ENCODE measurements at regions not wholly inside any gene's neighbourhood (a gene's known extent, or its start where the extent isn't known, plus 50 kb on each side); places are given as distances from the start of the nearest gene placed in this dataset.

- TF ChIP-seq CTCF (conservative IDR thresholded peaks at IDR 0.05) (no peak), ZFX (IDR thresholded peaks at IDR 0.05) (no peak)
Measured at GRCh38 chr9:18348083-18348475, 125.9 kb upstream of the ADAMTSL1 start.

Data from C4-2B (cell line).